ENCODE measurements at regions not wholly inside any gene's neighbourhood (a gene's known extent, or its start where the extent isn't known, plus 50 kb on each side); places are given as distances from the start of the nearest gene placed in this dataset.

- Histone ChIP-seq H2AFZ (ENCODE audit: low read depth, low read length, severe bottlenecking) (no peak overlapping the region), H3K9me2 (replicated peaks; ENCODE audit: insufficient read depth, low read length) (no peaks in the 10 kb centered on the region), H4K20me1 (ENCODE audit: low read depth, low read length) (no peaks in the 10 kb centered on the region), H3K9me3 (ENCODE audit: insufficient read depth, low read length) (no peaks in the 10 kb centered on the region), H3K9ac (ENCODE audit: low read length) (no peak overlapping the region), H3K4me2 (ENCODE audit: low read depth, low read length, poor library complexity, severe bottlenecking) (no peak overlapping the region), H3K27me3 (ENCODE audit: low read length) (no peaks in the 10 kb centered on the region), H3K4me3 (ENCODE audit: insufficient read depth, low read length, poor library complexity, severe bottlenecking) (no peak overlapping the region), H3K36me3 (ENCODE audit: low read length) (no peaks in the 10 kb centered on the region), H3F3A (ENCODE audit: insufficient read depth) (no peaks in the 10 kb centered on the region), H3K79me2 (ENCODE audit: insufficient read depth, low read length) (no peaks in the 10 kb centered on the region), H3K27ac (ENCODE audit: low read depth, low read length) (no peak overlapping the region)
- TF ChIP-seq CTCF (IDR thresholded peaks at IDR 0.05; ENCODE audit: insufficient read depth, low read length, poor library complexity, severe bottlenecking), result no peak
- no peak for TF ChIP-seq EZH2phosphoT487 (conservative IDR thresholded peaks at IDR 0.05; ENCODE audit: low read length)
Observed at GRCh38 chr1:90382161-90382560, 334.9 kb downstream of the BARHL2 start.

- no peak for TF ChIP-seq EZH2phosphoT487 (conservative IDR thresholded peaks at IDR 0.05; ENCODE audit: low read length)
- no peak for TF ChIP-seq CTCF (IDR thresholded peaks at IDR 0.05; ENCODE audit: insufficient read depth, low read length, poor library complexity, severe bottlenecking)
- H3K27ac ChIP-seq (ENCODE audit: low read depth, low read length), result no peak overlapping the region
- H3K9ac ChIP-seq (ENCODE audit: low read length), result no peak overlapping the region
Observed at GRCh38 chr1:90381598-90381997, 335.5 kb downstream of the BARHL2 start.

DNA sequence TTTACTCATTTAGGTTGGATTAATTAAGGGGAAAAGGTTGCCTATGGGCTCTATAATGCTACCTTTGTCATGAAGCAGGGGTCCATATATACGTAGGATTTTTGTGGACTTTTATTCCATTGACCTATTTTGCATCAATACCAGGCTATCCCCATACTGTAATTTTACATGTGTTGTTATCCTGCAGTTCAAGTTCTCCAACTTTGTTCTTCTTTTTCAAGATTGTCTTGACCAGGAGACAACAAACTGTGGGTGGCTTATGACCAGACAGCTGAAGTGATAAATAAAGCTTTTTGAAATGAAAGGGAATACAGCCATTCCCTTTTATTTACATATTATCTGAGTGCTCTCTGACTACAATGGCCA is 345.7 kb downstream of the BARHL2 start:
- H3K4me3 ChIP-seq (ENCODE audit: insufficient read depth, low read length, poor library complexity, severe bottlenecking), result no peak overlapping the region

More at GRCh38 chr1:90381598-90381997, 335.5 kb downstream of the BARHL2 start:
- Histone ChIP-seq H3K27me3 (ENCODE audit: low read length) (no peaks in the 10 kb centered on the region), H2AFZ (ENCODE audit: low read depth, low read length, severe bottlenecking) (no peak overlapping the region), H3K79me2 (ENCODE audit: insufficient read depth, low read length) (no peaks in the 10 kb centered on the region), H3K36me3 (ENCODE audit: low read length) (no peaks in the 10 kb centered on the region), H3K4me2 (ENCODE audit: low read depth, low read length, poor library complexity, severe bottlenecking) (no peak overlapping the region), H3F3A (ENCODE audit: insufficient read depth) (no peaks in the 10 kb centered on the region), H3K9me2 (replicated peaks; ENCODE audit: insufficient read depth, low read length) (no peaks in the 10 kb centered on the region), H3K9me3 (ENCODE audit: insufficient read depth, low read length) (no peaks in the 10 kb centered on the region), H4K20me1 (ENCODE audit: low read depth, low read length) (no peaks in the 10 kb centered on the region), H3K4me3 (ENCODE audit: insufficient read depth, low read length, poor library complexity, severe bottlenecking) (no peak overlapping the region)

More for the DNA sequence above, 345.7 kb downstream of the BARHL2 start:
- Histone ChIP-seq H3K36me3 (ENCODE audit: low read length) (no peaks in the 10 kb centered on the region), H3F3A (ENCODE audit: insufficient read depth) (no peaks in the 10 kb centered on the region), H2AFZ (ENCODE audit: low read depth, low read length, severe bottlenecking) (no peak overlapping the region), H3K27ac (ENCODE audit: low read depth, low read length) (no peak overlapping the region), H3K79me2 (ENCODE audit: insufficient read depth, low read length) (no peaks in the 10 kb centered on the region), H3K9me2 (replicated peaks; ENCODE audit: insufficient read depth, low read length) (no peaks in the 10 kb centered on the region), H4K20me1 (ENCODE audit: low read depth, low read length) (no peaks in the 10 kb centered on the region), H3K27me3 (ENCODE audit: low read length) (no peaks in the 10 kb centered on the region), H3K9me3 (ENCODE audit: insufficient read depth, low read length) (no peaks in the 10 kb centered on the region), H3K4me2 (ENCODE audit: low read depth, low read length, poor library complexity, severe bottlenecking) (no peak overlapping the region), H3K9ac (ENCODE audit: low read length) (no peak overlapping the region)
- TF ChIP-seq CTCF (IDR thresholded peaks at IDR 0.05; ENCODE audit: insufficient read depth, low read length, poor library complexity, severe bottlenecking), result no peak
- TF ChIP-seq EZH2phosphoT487 (conservative IDR thresholded peaks at IDR 0.05; ENCODE audit: low read length), result no peak

Data from SU-DHL-6 (cell line).